IMR-90 (cell line): ENCODE measurements at regions not wholly inside any gene's neighbourhood (a gene's known extent, or its start where the extent isn't known, plus 50 kb on each side); places are given as distances from the start of the nearest gene placed in this dataset.

Source experiments
- ATAC-seq: fragments of 200-7000 bp; cut with Tn5 transposase; 2 replicates; pipeline ENCODE4 v1.9.1; 2020; ENCODE audit warnings: low read depth, mild to moderate bottlenecking, moderate library complexity
- BruUV-seq: library from RNA; stranded (reverse); fragments of 400-500 nt; replicated peaks from 2 replicates; lab custom pipeline; 2021; lab: Mats Ljungman, UMichigan
- CTCF ChIA-PET: fragments of 300-600 bp; formaldehyde crosslinking; extraction: SDS; loops from one replicate; lab custom pipeline; 2021; ENCODE audit warnings: antibody characterized with exemption; lab: Yijun Ruan, JAX
- POLR2A ChIA-PET: fragments of 300-600 bp; sonication (Branson Sonifier 250); formaldehyde crosslinking; loops from one replicate; lab custom pipeline; 2022; ENCODE audit warnings: antibody characterized with exemption; ENCODE audit not compliant: unreplicated experiment; lab: Charles Lee
- DNase-seq: peaks from one replicate; pipeline ENCODE4 v3.0.0; 2013
- H2AFZ ChIP-seq: replicated peaks from 2 replicates; pipeline ENCODE3; 2013; ENCODE audit warnings: low read length, mild to moderate bottlenecking; ENCODE audit not compliant: poor library complexity
- H2AK5ac ChIP-seq: 2 replicates; pipeline ENCODE4 v1.6.1; 2013; ENCODE audit warnings: low read depth, low read length, inconsistent platforms
- H2AK9ac ChIP-seq: replicated peaks from 2 replicates; pipeline ENCODE3; 2013; ENCODE audit warnings: mild to moderate bottlenecking, low read depth, low read length, moderate library complexity; ENCODE audit not compliant: poor library complexity
- H2BK120ac ChIP-seq: 2 replicates; pipeline ENCODE4 v1.6.1; 2013; ENCODE audit warnings: low read depth, low read length, inconsistent platforms
- H2BK15ac ChIP-seq: 3 replicates; pipeline ENCODE4 v1.6.1; 2013; ENCODE audit warnings: low read depth, low read length, inconsistent platforms
- H2BK20ac ChIP-seq: 2 replicates; pipeline ENCODE4 v1.6.1; 2013; ENCODE audit warnings: low read depth, mild to moderate bottlenecking, inconsistent platforms, low read length, moderate library complexity
- H2BK5ac ChIP-seq: 2 replicates; pipeline ENCODE4 v1.6.1; 2013; ENCODE audit warnings: mild to moderate bottlenecking, low read depth, low read length, inconsistent platforms; ENCODE audit not compliant: poor library complexity, severe bottlenecking
- H3K14ac ChIP-seq: replicated peaks from 2 replicates; pipeline ENCODE4 v1.6.1; 2013; ENCODE audit warnings: low read depth, low read length, inconsistent platforms
- H3K18ac ChIP-seq: 2 replicates; pipeline ENCODE4 v1.6.1; 2013; ENCODE audit warnings: low read depth, low read length, control low read depth
- H3K23ac ChIP-seq: 2 replicates; pipeline ENCODE4 v1.6.1; 2013; ENCODE audit warnings: low read depth, low read length, inconsistent platforms
- H3K27ac ChIP-seq: 2 replicates; pipeline ENCODE4 v1.5.1; 2013; ENCODE audit warnings: mild to moderate bottlenecking, control low read depth, low read length; ENCODE audit not compliant: insufficient read depth
- H3K27me3 ChIP-seq: 2 replicates; pipeline ENCODE4 v1.6.1; 2013; ENCODE audit warnings: low read length; ENCODE audit not compliant: control insufficient read depth, insufficient read depth
- H3K36me3 ChIP-seq: 2 replicates; pipeline ENCODE4 v1.6.1; 2013; ENCODE audit warnings: low read length, mixed read lengths; ENCODE audit not compliant: control insufficient read depth, insufficient read depth
- H3K4ac ChIP-seq: 2 replicates; pipeline ENCODE4 v1.6.1; 2013; ENCODE audit warnings: low read depth, low read length, inconsistent platforms
- H3K4me1 ChIP-seq: 2 replicates; pipeline ENCODE4 v1.6.1; 2013; ENCODE audit warnings: low read length, mixed read lengths; ENCODE audit not compliant: control insufficient read depth, insufficient read depth
- H3K4me2 ChIP-seq: 2 replicates; pipeline ENCODE4 v1.6.1; 2013; ENCODE audit warnings: low read depth, mild to moderate bottlenecking, control low read depth, low read length, moderate library complexity
- H3K4me3 ChIP-seq: 2 replicates; pipeline ENCODE4 v1.5.1; 2013; ENCODE audit warnings: low read depth, mild to moderate bottlenecking, control low read depth, low read length, moderate library complexity; ENCODE audit not compliant: insufficient read depth
- H3K56ac ChIP-seq: 2 replicates; pipeline ENCODE4 v1.6.1; 2013; ENCODE audit warnings: low read length, inconsistent platforms; ENCODE audit not compliant: insufficient read depth; ENCODE audit errors: extremely low read depth
- H3K79me1 ChIP-seq, 2 experiments: 2 replicates each; pipeline ENCODE4 v1.6.1; 2013; ENCODE audit warnings: low read length in 2 of 2, inconsistent platforms in 1 of 2, low read depth in 1 of 2
- H3K9ac ChIP-seq: 2 replicates; pipeline ENCODE4 v1.6.1; 2013; ENCODE audit warnings: low read depth, low read length, control low read depth
- H3K9me1 ChIP-seq: 2 replicates; pipeline ENCODE4 v1.6.1; 2013; ENCODE audit warnings: low read length, inconsistent platforms; ENCODE audit not compliant: insufficient read depth
- H3K9me3 ChIP-seq: 2 replicates; pipeline ENCODE4 v1.6.1; 2013; ENCODE audit warnings: low read length; ENCODE audit not compliant: control insufficient read depth, insufficient read depth
- H4K20me1 ChIP-seq: 2 replicates; pipeline ENCODE4 v1.6.1; 2013; ENCODE audit warnings: low read length, inconsistent platforms; ENCODE audit not compliant: insufficient read depth
- H4K5ac ChIP-seq: 2 replicates; pipeline ENCODE4 v1.6.1; 2013; ENCODE audit warnings: mild to moderate bottlenecking, low read depth, low read length, control low read depth
- H4K8ac ChIP-seq, 2 experiments: 2 replicates each; pipeline ENCODE4 v1.6.1; 2013; ENCODE audit warnings: low read depth in 2 of 2, low read length in 2 of 2, control low read depth in 1 of 2, inconsistent platforms in 1 of 2
- H4K91ac ChIP-seq: 2 replicates; pipeline ENCODE4 v1.6.1; 2013; ENCODE audit warnings: low read depth, low read length, inconsistent platforms; ENCODE audit not compliant: insufficient read depth
- BHLHE40 ChIP-seq: fragments of 150-350 bp; IDR thresholded peaks from 2 replicates; pipeline ENCODE4 v1.6.1; 2016; ENCODE audit warnings: mild to moderate bottlenecking, low read depth, low read length
- CEBPB ChIP-seq: IDR thresholded peaks from 2 replicates; pipeline ENCODE4 v1.6.1; 2012; ENCODE audit warnings: low read depth, low read length, improper control_type of control experiment
- CHD1 ChIP-seq: IDR thresholded peaks from 2 replicates; pipeline ENCODE4 v1.6.1; 2012; ENCODE audit warnings: low read depth, low read length, improper control_type of control experiment
- CTCF ChIP-seq: conservative IDR thresholded peaks from 2 replicates; pipeline ENCODE4 v1.5.1; 2012; ENCODE audit warnings: mild to moderate bottlenecking, low read depth, low read length, improper control_type of control experiment
- ELK1 ChIP-seq: fragments of 150-350 bp; IDR thresholded peaks from 2 replicates; pipeline ENCODE4 v1.6.1; 2016; ENCODE audit warnings: low read depth, mild to moderate bottlenecking, low read length, moderate library complexity, borderline replicate concordance
- FOS ChIP-seq: fragments of 150-350 bp; IDR thresholded peaks from 2 replicates; pipeline ENCODE4 v1.6.1; 2016; ENCODE audit warnings: low read depth, low read length
- MAFK ChIP-seq: IDR thresholded peaks from 2 replicates; pipeline ENCODE4 v1.6.1; 2012; ENCODE audit warnings: low read depth, low read length, improper control_type of control experiment
- MAZ ChIP-seq: IDR thresholded peaks from 2 replicates; pipeline ENCODE4 v1.6.1; 2012; ENCODE audit warnings: low read depth, mild to moderate bottlenecking, low read length, improper control_type of control experiment, moderate library complexity, borderline replicate concordance
- MXI1 ChIP-seq: IDR thresholded peaks from 2 replicates; pipeline ENCODE4 v1.6.1; 2012; ENCODE audit warnings: low read depth, mild to moderate bottlenecking, low read length, moderate library complexity, borderline replicate concordance
- NFE2L2 ChIP-seq: fragments of 150-350 bp; IDR thresholded peaks from 2 replicates; pipeline ENCODE4 v1.6.1; 2016; ENCODE audit warnings: low read depth, mild to moderate bottlenecking, low read length
- POLR2A ChIP-seq: IDR thresholded peaks from 2 replicates; pipeline ENCODE4 v1.6.1; 2012; ENCODE audit warnings: mild to moderate bottlenecking, low read depth, low read length
- RAD21 ChIP-seq: IDR thresholded peaks from 2 replicates; pipeline ENCODE4 v1.6.1; 2012; ENCODE audit warnings: low read length, improper control_type of control experiment
- RCOR1 ChIP-seq: IDR thresholded peaks from 2 replicates; pipeline ENCODE4 v1.6.1; 2012; ENCODE audit warnings: mild to moderate bottlenecking, low read length, improper control_type of control experiment; ENCODE audit not compliant: insufficient replicate concordance
- RFX5 ChIP-seq: IDR thresholded peaks from 2 replicates; pipeline ENCODE4 v1.8.0; 2012; ENCODE audit warnings: low read depth, mild to moderate bottlenecking, low read length, moderate library complexity
- SMC3 ChIP-seq: fragments of 150-350 bp; IDR thresholded peaks from 2 replicates; pipeline ENCODE4 v1.6.1; 2016; ENCODE audit warnings: low read depth, mild to moderate bottlenecking, antibody characterized with exemption, low read length, moderate library complexity
- USF2 ChIP-seq: fragments of 150-350 bp; IDR thresholded peaks from 2 replicates; pipeline ENCODE4 v1.6.1; 2017; ENCODE audit warnings: mild to moderate bottlenecking, antibody characterized with exemption, low read length, low read depth
- WGBS, 2 experiments: methylation state at CpG; one replicate each; pipeline versions ENCODE4 v1.1.5 to v1.1.7; 2013; ENCODE audit warnings: missing lambda C conversion rate in 2 of 2; ENCODE audit not compliant: insufficient read length in 1 of 2; ENCODE audit errors: extremely low coverage in 2 of 2; 5-methylcytosine and 5-hydroxymethylcytosine counted together
- dilution Hi-C: fragments of 300-500 bp; cut with HindIII; formaldehyde crosslinking; loops from one replicate; pipeline ENCODE4 v1.14.3; 2018; ENCODE audit warnings: low sequenced_read_pairs; ENCODE audit not compliant: unreplicated experiment
- in situ Hi-C: fragments of 300-500 bp; cut with MboI; formaldehyde crosslinking; loops from 3 replicates; pipeline ENCODE4 v1.14.3; 2019; ENCODE audit warnings: low sequenced_read_pairs, inconsistent platforms, mixed read lengths
- intact Hi-C: fragments of 100-400 bp; cut with micrococcal nuclease; formaldehyde crosslinking; loops from 2 replicates; pipeline ENCODE4 v1.10.0; 2022

- DNase-seq (no peak), ATAC-seq (no peak)
- Histone ChIP-seq H3K18ac (peak overlapping the region; percentile 66), H2AK9ac (peak overlapping the region; percentile 96), H3K14ac (peak overlapping the region; percentile 93), H3K56ac (no peak overlapping the region), H3K36me3 (no peaks in the 10 kb centered on the region), H2BK5ac (peak overlapping the region; percentile 91), H2AFZ (peak overlapping the region; percentile 88), H3K27me3 (peaks cover 5% of the 10 kb centered on the region), H3K9me1 (peaks cover 18% of the 10 kb centered on the region), H2BK15ac (peak overlapping the region; percentile 71; the same call in 2 of the 3 replicates), H3K4me3 (no peak overlapping the region), H2BK20ac (peak overlapping the region; percentile 98), H2AK5ac (peak overlapping the region; percentile 86), H2BK120ac (peak overlapping the region; percentile 99), H3K4ac (peak overlapping the region; percentile 92), H3K9me3 (no peaks in the 10 kb centered on the region), H3K9ac (no peak overlapping the region), H3K4me2 (no peak overlapping the region), H4K91ac (peak overlapping the region; percentile 99), H4K8ac (peak overlapping the region; percentile 81 to 98; a peak in 3 of 4 replicates), H4K5ac (peak overlapping the region; percentile 43; the same call in 1 of the 2 replicates), H4K20me1 (no peaks in the 10 kb centered on the region), H3K79me1 (no peaks in the 10 kb centered on the region), H3K4me1 (peaks cover 17% of the 10 kb centered on the region), H3K23ac (peak overlapping the region; percentile 14; the same call in 1 of the 2 replicates), H3K27ac (peak overlapping the region; percentile 26)
- dilution Hi-C loops (no loop called here), intact Hi-C loops (no loop called here), in situ Hi-C loops (no loop called here)
- TF ChIP-seq NFE2L2 (no peak), CTCF (no peak), ELK1 (no peak), MAFK (no peak), CHD1 (no peak), RAD21 (no peak), MXI1 (no peak), POLR2A (no peak), CEBPB (no peak), RFX5 (no peak), SMC3 (no peak), USF2 (no peak), MAZ (no peak), FOS (no peak), BHLHE40 (no peak), RCOR1 (no peak)
- BruUV-seq: no TSS peak
- ChIA-PET POLR2A (no interaction called here), CTCF (no interaction called here)
- 84% methylated on average over 11 of the region's 11 CpGs; no CpG with 5 or more reads in 1 of the 2 experiments for WGBS, 2 experiments
Measured at GRCh38 chr2:19787134-19787533, 114.6 kb downstream of the TTC32 start.
